DMS 273 (cell line): ENCODE measurements at regions not wholly inside any gene's neighbourhood (a gene's known extent, or its start where the extent isn't known, plus 50 kb on each side); places are given as distances from the start of the nearest gene placed in this dataset.
"Not testable (repeated sequence)": the region's sequence is repeated elsewhere in the genome, so short reads cannot be mapped to it uniquely, and the experiment has no call there.

Source experiments
- DNase-seq: peaks from one replicate; lab custom pipeline; 2025; ENCODE audit not compliant: unreplicated experiment; lab: John Stamatoyannopoulos, UW

- no peak for DNase-seq
Observed at GRCh38 chr1:186255266-186255665, 119.8 kb downstream of the TPR start.

DNA sequence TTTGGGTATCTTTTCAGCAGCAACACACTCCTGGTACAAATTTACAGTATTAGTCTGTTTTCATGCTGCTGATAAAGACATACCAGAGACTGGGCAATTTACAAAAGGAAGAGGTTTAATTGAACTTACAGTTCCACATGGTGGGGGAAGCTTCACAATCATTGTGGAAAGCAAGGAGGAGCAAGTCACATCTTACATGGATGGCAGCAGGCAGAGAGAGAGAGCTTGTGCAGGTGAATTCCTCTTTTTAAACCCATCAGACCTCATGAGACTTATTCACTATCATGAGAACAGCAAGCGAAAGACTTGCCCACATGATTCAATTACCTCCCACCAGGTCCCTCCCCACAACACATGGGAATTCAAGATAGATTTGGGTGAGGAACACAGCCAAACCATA is 124.5 kb downstream of the TPR start:
- no peak for DNase-seq

- not testable (repeated sequence) for DNase-seq
Observed at GRCh38 chr1:186248608-186249007, 126.4 kb downstream of the TPR start.

DNA sequence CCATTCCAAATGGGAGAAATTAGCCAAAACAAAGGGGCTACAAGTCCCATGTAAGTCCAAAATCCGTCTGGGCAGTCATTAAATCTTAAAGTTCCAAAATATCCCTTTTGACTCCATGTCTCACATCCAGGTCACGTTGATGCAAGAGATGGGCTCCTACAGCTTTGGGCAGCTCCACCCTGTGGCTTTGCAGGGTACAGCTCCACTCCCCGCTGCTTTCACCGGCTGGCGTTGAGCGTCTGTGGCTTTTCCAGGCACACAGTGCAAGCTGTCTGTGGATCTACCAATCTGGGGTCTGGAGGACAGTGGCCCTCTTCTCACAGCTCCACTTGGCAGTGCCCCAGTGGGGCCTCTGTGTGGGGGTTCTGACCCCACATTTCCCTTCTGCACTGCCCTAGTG is 130.2 kb downstream of the TPR start:
- peak; percentile 11 for DNase-seq
